Common myeloid progenitor, CD34-positive (primary cell): ENCODE measurements at regions not wholly inside any gene's neighbourhood (a gene's known extent, or its start where the extent isn't known, plus 50 kb on each side); places are given as distances from the start of the nearest gene placed in this dataset.

Source experiments
- CTCF ChIA-PET: fragments of 350-600 bp; sonication (Branson Sonifier 250); formaldehyde crosslinking; loops from one replicate; lab custom pipeline; 2021; ENCODE audit warnings: antibody characterized with exemption; lab: Charles Lee
- POLR2A ChIA-PET: fragments of 350-600 bp; sonication (Branson Sonifier 250); formaldehyde crosslinking; loops from one replicate; lab custom pipeline; 2021; ENCODE audit warnings: antibody characterized with exemption; lab: Charles Lee
- DNase-seq, 3 donors: peaks; one replicate each; pipeline versions ENCODE4 v3.0.0 to v3.0.0-alpha.2; 2013
- H3K27ac ChIP-seq, 2 experiments: 1 replicate in 1 of 2; 2 replicates in 1 of 2; pipeline ENCODE4 v1.7.0; 2013; ENCODE audit warnings: inconsistent platforms in 2 of 2, low read length in 2 of 2, mild to moderate bottlenecking in 2 of 2, low read depth in 1 of 2, moderate library complexity in 1 of 2; ENCODE audit not compliant: severe bottlenecking in 2 of 2, insufficient read depth in 1 of 2, poor library complexity in 1 of 2
- H3K27me3 ChIP-seq, 5 experiments: replicated peaks in 2 of 5; 1 replicate in 3 of 5; 2 replicates in 2 of 5; pipeline versions ENCODE4 v1.6.1 to v1.7.0; 2013; ENCODE audit warnings: low read length in 4 of 5, mild to moderate bottlenecking in 2 of 5, moderate library complexity in 2 of 5, inconsistent platforms in 1 of 5; ENCODE audit not compliant: insufficient read depth in 5 of 5, control insufficient read depth in 4 of 5
- H3K36me3 ChIP-seq, 4 experiments: 1 replicate in 2 of 4; 2 replicates in 2 of 4; pipeline versions ENCODE4 v1.6.1 to v1.7.0; 2013; ENCODE audit warnings: low read length in 3 of 4, control low read depth in 1 of 4, mild to moderate bottlenecking in 1 of 4; ENCODE audit not compliant: control insufficient read depth in 4 of 4, insufficient read depth in 4 of 4
- H3K4me1 ChIP-seq, 4 experiments: 1 replicate in 3 of 4; 2 replicates in 1 of 4; pipeline versions ENCODE4 v1.6.1 to v1.7.1; 2013; ENCODE audit warnings: low read length in 3 of 4, mild to moderate bottlenecking in 3 of 4, control low read depth in 1 of 4, inconsistent platforms in 1 of 4, moderate library complexity in 1 of 4; ENCODE audit not compliant: control insufficient read depth in 4 of 4, insufficient read depth in 4 of 4; ENCODE audit errors: control extremely low read depth in 1 of 4
- H3K4me3 ChIP-seq, 7 experiments: 1 replicate in 4 of 7; 2 replicates in 3 of 7; pipeline versions ENCODE4 v1.5.1 to v1.7.0; 2013; ENCODE audit warnings: mild to moderate bottlenecking in 7 of 7, low read length in 6 of 7, moderate library complexity in 6 of 7, inconsistent platforms in 2 of 7, low read depth in 2 of 7, control low read depth in 1 of 7; ENCODE audit not compliant: insufficient read depth in 4 of 7, control insufficient read depth in 1 of 7; ENCODE audit errors: extremely low read depth in 1 of 7
- H3K9me3 ChIP-seq, 5 experiments: 1 replicate in 4 of 5; 2 replicates in 1 of 5; pipeline versions ENCODE4 v1.6.1 to v1.7.1; 2013; ENCODE audit warnings: low read length in 4 of 5, mild to moderate bottlenecking in 2 of 5, inconsistent platforms in 1 of 5, low read depth in 1 of 5, moderate library complexity in 1 of 5; ENCODE audit not compliant: control insufficient read depth in 4 of 5, insufficient read depth in 2 of 5; ENCODE audit errors: control extremely low read depth in 1 of 5
- WGBS: methylation state at CpG from one replicate; pipeline ENCODE4 v1.1.5; 2013; ENCODE audit not compliant: insufficient coverage; 5-methylcytosine and 5-hydroxymethylcytosine counted together

DNA sequence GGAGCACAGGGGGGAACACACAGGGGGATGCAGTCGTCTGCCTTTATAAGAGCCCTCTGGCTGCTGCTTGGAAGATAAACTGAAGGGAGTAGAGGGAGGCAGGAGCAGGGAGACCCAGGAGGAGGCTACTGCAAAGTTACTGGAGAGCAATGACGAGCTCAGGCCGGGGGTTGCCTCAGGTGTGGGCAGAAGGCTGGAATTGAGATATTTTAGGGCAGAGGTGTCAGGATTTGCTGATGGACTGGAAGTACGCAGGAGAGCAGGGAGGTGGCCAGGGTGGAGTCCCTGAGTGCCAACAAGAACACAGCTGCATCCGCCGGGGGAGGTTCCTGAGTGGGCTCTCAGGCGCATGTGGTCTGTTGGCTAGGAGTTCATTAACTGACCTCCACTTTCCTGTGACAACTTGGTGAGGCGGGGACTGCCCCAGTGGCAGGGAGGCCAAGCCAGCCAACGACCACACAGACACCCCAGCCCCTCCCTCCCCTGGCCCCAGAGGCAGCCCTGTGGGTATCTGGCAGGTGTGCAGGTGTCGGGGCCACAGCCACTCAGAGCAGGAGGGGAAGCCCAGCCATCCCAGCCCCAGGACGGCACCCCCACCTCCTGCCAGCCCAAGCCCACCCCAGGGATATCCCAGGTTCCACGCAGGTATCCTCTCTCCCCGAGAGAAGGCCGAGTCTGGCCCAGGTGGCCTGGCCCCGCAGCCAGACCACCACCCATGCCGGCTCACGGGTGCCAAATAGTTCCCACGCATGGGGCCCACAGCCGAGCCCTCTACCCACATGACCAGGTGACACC is 85.4 kb downstream of the NCOR2 start:
- no peak for DNase-seq
- H3K36me3 ChIP-seq: peaks cover 0 to 67% (median 48%) of the 10 kb centered on the region in 4 experiments
- no peaks in the 10 kb centered on the region for H3K27me3 ChIP-seq
- peaks cover 0 to 14% (median 5%) of the 10 kb centered on the region in 4 experiments for H3K4me1 ChIP-seq
- H3K4me3 ChIP-seq: no peak overlapping the region
- no peaks in the 10 kb centered on the region for H3K9me3 ChIP-seq
- ChIA-PET CTCF (interaction anchor here (1.3 kb wide), 1 partner anchor 12 kb away, joined by 3 read pairs; no protein-coding TSS in a partner anchor), POLR2A (no interaction called here)
- WGBS: 97% methylated on average over 9 of the region's 19 CpGs
- no peak overlapping the region for H3K27ac ChIP-seq

DNA sequence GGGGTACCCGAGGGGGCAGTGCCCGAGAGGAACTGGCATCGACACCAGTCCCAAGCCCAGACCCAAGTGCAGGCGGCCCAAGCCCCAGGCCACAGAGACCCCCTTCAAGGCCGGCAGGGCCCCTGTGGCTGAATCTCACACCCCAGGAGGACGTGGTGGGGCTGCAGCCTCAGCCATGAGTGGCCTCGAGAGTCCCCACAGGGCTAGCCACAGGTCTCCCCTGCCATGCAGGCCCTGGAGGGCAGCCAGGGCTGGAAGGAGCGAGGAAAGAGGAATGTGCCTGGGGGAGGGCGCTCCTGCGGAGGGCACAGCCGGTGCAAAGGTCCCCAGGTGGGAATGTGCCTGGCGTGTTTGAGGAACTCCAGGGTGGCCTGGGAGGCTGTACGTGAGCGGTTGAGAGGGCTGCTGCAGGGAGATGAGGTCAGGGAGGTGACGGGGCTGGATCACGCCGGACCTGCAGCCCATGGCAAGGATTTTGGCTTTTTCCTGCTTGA is 86.1 kb downstream of the NCOR2 start:
- POLR2A ChIA-PET: no interaction called here
- Histone ChIP-seq H3K4me1 (peaks cover 0 to 14% (median 5%) of the 10 kb centered on the region in 4 experiments), H3K36me3 (peaks cover under 1 to 72% (median 52%) of the 10 kb centered on the region in 4 experiments), H3K4me3 (no peak overlapping the region), H3K27ac (no peak overlapping the region), H3K27me3 (no peaks in the 10 kb centered on the region), H3K9me3 (no peaks in the 10 kb centered on the region)
- no peak for DNase-seq
- CTCF ChIA-PET: no interaction called here
- 79% methylated on average over 14 of the region's 17 CpGs for WGBS

DNA sequence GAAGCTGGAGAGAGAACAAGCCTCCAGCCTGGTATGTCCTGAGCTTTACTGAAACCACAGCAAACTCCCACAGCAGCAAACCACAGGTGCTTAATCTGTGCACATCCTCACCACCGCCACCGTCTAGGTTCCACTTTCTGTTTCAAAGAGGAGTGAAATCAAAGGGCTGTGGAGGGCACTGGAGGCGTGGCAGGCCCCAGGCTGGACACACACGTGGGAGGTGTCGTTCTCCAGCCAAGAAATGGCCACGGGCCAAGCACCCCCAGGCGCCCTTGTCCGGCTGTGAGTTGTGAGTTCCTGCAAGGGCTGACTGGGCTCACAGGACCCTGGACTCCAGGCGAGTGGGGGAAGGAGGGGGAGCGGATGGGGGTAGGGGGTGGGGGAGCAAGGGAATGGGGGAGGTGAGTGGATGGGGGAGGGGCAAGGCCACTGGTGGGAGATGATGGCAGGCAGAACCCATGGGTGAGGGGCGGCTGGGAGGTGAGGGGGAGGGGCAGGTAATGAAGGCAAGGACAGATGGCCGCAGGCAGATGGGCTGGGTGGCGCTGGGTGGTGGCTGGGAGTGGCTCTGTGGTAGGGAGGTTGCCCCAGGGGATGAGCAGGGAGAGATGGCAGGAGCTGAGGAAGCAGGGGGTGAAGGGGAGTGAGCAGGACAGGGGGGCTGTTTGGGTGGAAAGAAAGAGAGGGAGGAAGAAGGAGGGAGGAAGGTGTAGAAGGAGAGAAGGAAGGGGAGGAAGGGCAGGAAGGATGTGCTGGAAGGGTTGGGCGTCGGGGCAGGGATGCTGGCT is 86.7 kb downstream of the NCOR2 start:
- H3K27ac ChIP-seq: no peak overlapping the region
- H3K4me1 ChIP-seq: peaks cover 0 to 14% (median 5%) of the 10 kb centered on the region in 4 experiments
- no peak overlapping the region for H3K4me3 ChIP-seq
- WGBS: 69% methylated on average over 5 of the region's 15 CpGs
- POLR2A ChIA-PET: no interaction called here
- CTCF ChIA-PET: interaction anchor here (1.2 to 1.4 kb wide), 3 partner anchors 13 to 17 kb away, joined by 3 to 5 read pairs (median 4); no protein-coding TSS in a partner anchor
- no peaks in the 10 kb centered on the region for H3K9me3 ChIP-seq
- peak in 2 of 3 donors; percentile 47 to 48 for DNase-seq
- H3K27me3 ChIP-seq: no peaks in the 10 kb centered on the region
- peaks cover 5 to 73% (median 54%) of the 10 kb centered on the region in 4 experiments for H3K36me3 ChIP-seq

DNA sequence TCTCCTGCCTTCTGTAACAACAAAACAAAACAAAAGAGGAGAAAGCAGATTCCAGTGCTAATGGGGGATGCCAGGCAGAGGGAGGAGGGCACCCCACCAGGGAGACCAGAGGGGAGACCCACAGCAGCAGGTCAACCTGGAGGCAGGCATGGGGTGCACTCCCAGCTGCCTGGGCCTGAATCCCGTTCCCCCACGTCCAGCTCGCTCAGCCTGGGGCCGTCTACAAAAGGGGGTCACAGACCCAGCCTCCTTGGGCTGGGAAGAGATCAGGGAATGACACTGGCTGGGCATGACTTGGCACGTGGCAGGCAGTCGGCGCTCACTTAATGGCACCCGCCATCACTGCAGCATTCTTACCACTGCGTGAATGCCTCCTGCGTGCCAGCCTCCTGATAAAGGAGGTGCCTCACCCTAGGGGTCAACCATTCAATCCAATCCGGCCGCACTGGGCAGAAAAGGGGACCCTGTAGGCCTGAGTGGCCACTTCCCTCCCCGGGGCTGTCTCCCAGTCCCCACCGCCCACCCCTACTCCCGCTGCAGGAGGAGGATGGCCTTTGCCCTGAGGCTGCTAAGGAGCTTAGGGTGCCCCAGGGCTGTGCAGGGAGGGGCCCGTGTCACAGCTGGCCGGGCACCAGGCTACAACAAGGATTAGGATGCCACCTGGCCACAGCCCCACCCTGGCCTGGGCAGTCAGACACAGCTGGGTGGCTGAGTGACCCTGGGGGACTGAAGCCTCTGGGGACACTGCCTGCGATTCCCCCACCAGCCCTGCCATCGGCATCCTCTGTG is 87.5 kb downstream of the NCOR2 start:
- Histone ChIP-seq H3K9me3 (no peaks in the 10 kb centered on the region), H3K4me1 (peaks cover 0 to 14% (median 5%) of the 10 kb centered on the region in 4 experiments), H3K27me3 (no peaks in the 10 kb centered on the region), H3K4me3 (no peak overlapping the region), H3K36me3 (peaks cover 5 to 73% (median 54%) of the 10 kb centered on the region in 4 experiments), H3K27ac (no peak overlapping the region)
- DNase-seq: no peak
- ChIA-PET CTCF (interaction anchor here (0.6 to 1.4 kb wide), 5 partner anchors 8 to 17 kb away, joined by 3 to 5 read pairs (median 3); no protein-coding TSS in a partner anchor), POLR2A (no interaction called here)
- WGBS: 95% methylated on average over 16 of the region's 19 CpGs

DNA sequence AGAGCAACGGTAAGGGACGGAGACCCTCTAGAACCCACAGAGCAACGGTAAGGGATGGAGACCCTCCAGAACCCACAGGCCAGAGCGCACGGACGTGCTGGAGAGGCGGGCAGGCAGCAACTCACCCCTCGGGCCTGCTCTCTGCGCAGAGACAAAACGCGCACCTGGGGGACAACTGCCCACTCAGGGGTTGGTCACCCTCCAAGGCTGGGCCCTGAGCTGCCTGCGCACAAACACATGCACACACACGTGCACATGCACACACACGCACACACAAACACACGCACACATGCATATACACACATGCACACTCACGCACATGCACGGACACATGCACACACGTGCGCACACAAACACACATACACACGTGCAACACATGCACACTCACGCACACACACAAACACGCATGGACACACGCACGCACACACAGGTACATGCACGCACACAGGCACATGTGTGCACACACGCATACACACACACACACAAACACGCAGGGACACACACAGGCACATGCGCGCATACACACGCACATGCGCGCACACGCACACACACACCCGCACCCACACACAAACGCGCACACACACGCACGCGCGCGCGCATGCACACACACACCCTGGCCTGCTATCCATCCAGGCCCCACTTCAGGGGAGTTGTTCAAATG is 88.3 kb downstream of the NCOR2 start:
- no peak overlapping the region for H3K27ac ChIP-seq
- CTCF ChIA-PET: interaction anchor here (0.7 to 1.4 kb wide), 4 partner anchors 13 to 18 kb away, joined by 3 to 5 read pairs (median 4); no protein-coding TSS in a partner anchor
- POLR2A ChIA-PET: no interaction called here
- DNase-seq: no peak
- H3K4me1 ChIP-seq: peaks cover 0 to 10% (median 4%) of the 10 kb centered on the region in 4 experiments
- H3K4me3 ChIP-seq: no peak overlapping the region
- peaks cover 0 to 3% (median 0%) of the 10 kb centered on the region in 5 experiments for H3K9me3 ChIP-seq
- peaks cover 6 to 73% (median 53%) of the 10 kb centered on the region in 4 experiments for H3K36me3 ChIP-seq
- 95% methylated on average over 28 of the region's 42 CpGs for WGBS
- H3K27me3 ChIP-seq: no peaks in the 10 kb centered on the region

DNA sequence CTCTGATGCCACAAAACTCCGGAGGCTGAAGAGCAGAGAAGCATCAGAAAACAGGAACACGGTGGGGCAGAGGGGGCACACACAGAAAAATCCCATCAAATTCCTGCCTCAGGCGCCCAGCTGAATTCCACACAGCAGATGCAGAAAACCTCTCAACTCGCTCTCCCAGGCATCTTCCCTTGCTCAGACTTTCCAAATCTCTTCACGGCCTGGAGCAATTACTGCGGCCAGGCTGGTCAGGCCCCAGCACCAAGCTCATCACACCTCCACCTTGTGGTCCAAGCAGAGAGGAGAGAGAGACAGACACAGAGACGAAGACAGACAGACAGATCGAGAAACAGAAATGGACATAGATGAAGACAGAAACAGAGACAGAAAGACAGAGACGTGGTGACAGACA is 89.0 kb downstream of the NCOR2 start:
- CTCF ChIA-PET: interaction anchor here (1.0 to 1.4 kb wide), 2 partner anchors 9 to 25 kb away, joined by 6 to 7 read pairs; no protein-coding TSS in a partner anchor
- POLR2A ChIA-PET: no interaction called here
- no peak for DNase-seq
- Histone ChIP-seq H3K4me1 (peaks cover 0 to 10% (median 4%) of the 10 kb centered on the region in 4 experiments), H3K9me3 (peaks cover 0 to 10% (median 5%) of the 10 kb centered on the region in 5 experiments), H3K27me3 (no peaks in the 10 kb centered on the region), H3K4me3 (no peak overlapping the region), H3K27ac (no peak overlapping the region), H3K36me3 (peaks cover 9 to 71% (median 54%) of the 10 kb centered on the region in 4 experiments)
- WGBS: 93% methylated on average over 7 of the region's 9 CpGs
